Loucy (cell line): ENCODE measurements at regions not wholly inside any gene's neighbourhood (a gene's known extent, or its start where the extent isn't known, plus 50 kb on each side); places are given as distances from the start of the nearest gene placed in this dataset.

ENCODE experiments used
- H2AFZ ChIP-seq: fragments of 200-600 bp; sonication (generic); 2 replicates; pipeline ENCODE4 v1.6.0; 2016; ENCODE audit warnings: antibody characterized with exemption, mild to moderate bottlenecking, low read length, moderate library complexity
- H3F3A ChIP-seq: fragments of 200-600 bp; 2 replicates; pipeline ENCODE4 v1.6.0; 2016; ENCODE audit warnings: antibody characterized with exemption, low read depth, mild to moderate bottlenecking
- H3K27me3 ChIP-seq: fragments of 200-600 bp; sonication (generic); 2 replicates; pipeline ENCODE4 v1.6.1; 2014; ENCODE audit warnings: low read length, mild to moderate bottlenecking; ENCODE audit not compliant: insufficient read depth, poor library complexity, severe bottlenecking
- H3K36me3 ChIP-seq: fragments of 200-600 bp; sonication (generic); 2 replicates; pipeline ENCODE4 v1.6.1; 2016; ENCODE audit warnings: low read length; ENCODE audit not compliant: insufficient read depth
- H3K4me1 ChIP-seq: fragments of 200-600 bp; sonication (generic); 2 replicates; pipeline ENCODE4 v1.5.1; 2014; ENCODE audit warnings: low read length, mild to moderate bottlenecking; ENCODE audit not compliant: insufficient read depth, poor library complexity, severe bottlenecking
- H3K4me2 ChIP-seq: fragments of 200-600 bp; sonication (generic); 2 replicates; pipeline ENCODE4 v1.6.0; 2014; ENCODE audit warnings: antibody characterized with exemption, low read length, low read depth, mild to moderate bottlenecking; ENCODE audit not compliant: poor library complexity, severe bottlenecking
- H3K4me3 ChIP-seq: fragments of 200-600 bp; sonication (generic); 2 replicates; pipeline ENCODE4 v1.5.1; 2014; ENCODE audit warnings: low read length, mild to moderate bottlenecking, mixed read lengths; ENCODE audit not compliant: poor library complexity, severe bottlenecking
- H3K79me2 ChIP-seq: fragments of 200-600 bp; sonication (generic); 2 replicates; pipeline ENCODE4 v1.6.1; 2014; ENCODE audit warnings: low read length; ENCODE audit not compliant: insufficient read depth
- H3K9ac ChIP-seq: fragments of 200-600 bp; sonication (generic); 2 replicates; pipeline ENCODE4 v1.6.0; 2014; ENCODE audit warnings: mild to moderate bottlenecking, low read depth, low read length, moderate library complexity; ENCODE audit not compliant: poor library complexity, severe bottlenecking
- H3K9me2 ChIP-seq: fragments of 200-600 bp; sonication (generic); replicated peaks from 2 replicates; pipeline ENCODE4 v1.6.1; 2016; ENCODE audit warnings: low read depth, low read length, mixed read lengths
- H3K9me3 ChIP-seq: fragments of 200-600 bp; sonication (generic); 2 replicates; pipeline ENCODE4 v1.6.1; 2014; ENCODE audit warnings: mild to moderate bottlenecking, antibody characterized with exemption, low read length, low read depth; ENCODE audit not compliant: insufficient read depth
- H4K20me1 ChIP-seq: fragments of 200-600 bp; sonication (generic); 2 replicates; pipeline ENCODE4 v1.6.0; 2014; ENCODE audit warnings: antibody characterized with exemption, low read length, mild to moderate bottlenecking; ENCODE audit not compliant: insufficient read depth, poor library complexity, severe bottlenecking
- CTCF ChIP-seq: fragments of 200-600 bp; sonication (generic); conservative IDR thresholded peaks from 2 replicates; pipeline ENCODE4 v1.5.1; 2014; ENCODE audit warnings: mild to moderate bottlenecking, antibody characterized with exemption, low read length
- EZH2phosphoT487 ChIP-seq: fragments of 200-600 bp; IDR thresholded peaks from 2 replicates; pipeline ENCODE4 v1.6.1; 2018; ENCODE audit warnings: antibody characterized with exemption, mild to moderate bottlenecking, moderate library complexity, borderline replicate concordance

GRCh38 chr16:17654142-17654541, 183.4 kb upstream of the XYLT1 start:
- H3K4me3 ChIP-seq = no peak overlapping the region
- H3K4me2 ChIP-seq = no peak overlapping the region
- H3K9ac ChIP-seq = no peak overlapping the region
- TF ChIP-seq EZH2phosphoT487 (no peak), CTCF (no peak)
- H2AFZ ChIP-seq = no peak overlapping the region
- no peaks in the 10 kb centered on the region for H4K20me1 ChIP-seq
- H3K4me1 ChIP-seq = no peaks in the 10 kb centered on the region
- no peaks in the 10 kb centered on the region for H3K36me3 ChIP-seq
- no peaks in the 10 kb centered on the region for H3K79me2 ChIP-seq
- no peaks in the 10 kb centered on the region for H3K9me3 ChIP-seq
- H3F3A ChIP-seq = no peaks in the 10 kb centered on the region
- H3K9me2 ChIP-seq = no peaks in the 10 kb centered on the region
- no peaks in the 10 kb centered on the region for H3K27me3 ChIP-seq

GRCh38 chr16:17647879-17648872, 177.4 kb upstream of the XYLT1 start:
- no peak overlapping the region for H3K9ac ChIP-seq
- no peaks in the 10 kb centered on the region for H3K79me2 ChIP-seq
- H3K27me3 ChIP-seq = no peaks in the 10 kb centered on the region
- H4K20me1 ChIP-seq = no peaks in the 10 kb centered on the region
- H3K4me1 ChIP-seq = no peaks in the 10 kb centered on the region
- no peak overlapping the region for H3K4me2 ChIP-seq
- H3F3A ChIP-seq = no peaks in the 10 kb centered on the region
- no peak overlapping the region for H2AFZ ChIP-seq
- H3K9me2 ChIP-seq = no peaks in the 10 kb centered on the region
- no peaks in the 10 kb centered on the region for H3K9me3 ChIP-seq
- no peak overlapping the region for H3K4me3 ChIP-seq
- no peak for TF ChIP-seq EZH2phosphoT487
- no peak for TF ChIP-seq CTCF
- H3K36me3 ChIP-seq = no peaks in the 10 kb centered on the region

GRCh38 chr16:17643935-17644334, 173.2 kb upstream of the XYLT1 start:
- no peaks in the 10 kb centered on the region for H3K9me3 ChIP-seq
- H3K9ac ChIP-seq = no peak overlapping the region
- H4K20me1 ChIP-seq = no peaks in the 10 kb centered on the region
- no peaks in the 10 kb centered on the region for H3K4me1 ChIP-seq
- no peak overlapping the region for H2AFZ ChIP-seq
- no peaks in the 10 kb centered on the region for H3F3A ChIP-seq
- H3K4me2 ChIP-seq = no peak overlapping the region
- H3K27me3 ChIP-seq = no peaks in the 10 kb centered on the region
- no peak for TF ChIP-seq EZH2phosphoT487
- TF ChIP-seq CTCF = no peak
- H3K4me3 ChIP-seq = no peak overlapping the region
- H3K79me2 ChIP-seq = no peaks in the 10 kb centered on the region
- H3K36me3 ChIP-seq = no peaks in the 10 kb centered on the region
- no peaks in the 10 kb centered on the region for H3K9me2 ChIP-seq
